Panc1 (cell line): ENCODE measurements at regions not wholly inside any gene's neighbourhood (a gene's known extent, or its start where the extent isn't known, plus 50 kb on each side); places are given as distances from the start of the nearest gene placed in this dataset.

Experiments used
- SIN3A ChIP-seq: IDR thresholded peaks from 2 replicates; pipeline ENCODE4 v1.6.1; 2012; ENCODE audit warnings: low read depth, mild to moderate bottlenecking, low read length, moderate library complexity, borderline replicate concordance; ENCODE audit not compliant: insufficient read depth
- TF ChIP-seq, protein P1 (sequence below), 2 experiments: IDR thresholded peaks; 2 replicates each; pipeline ENCODE4 v1.6.1; 2011 to 2012; ENCODE audit warnings: low read depth in 2 of 2, control low read depth in 1 of 2, low read length in 1 of 2, mild to moderate bottlenecking in 1 of 2, moderate library complexity in 1 of 2; ENCODE audit not compliant: insufficient read depth in 1 of 2
- TF ChIP-seq, protein P2 (sequence below): fragments of 450-650 bp; IDR thresholded peaks from 2 replicates; pipeline ENCODE4 v1.5.1; 2017; ENCODE audit warnings: mild to moderate bottlenecking

DNA sequence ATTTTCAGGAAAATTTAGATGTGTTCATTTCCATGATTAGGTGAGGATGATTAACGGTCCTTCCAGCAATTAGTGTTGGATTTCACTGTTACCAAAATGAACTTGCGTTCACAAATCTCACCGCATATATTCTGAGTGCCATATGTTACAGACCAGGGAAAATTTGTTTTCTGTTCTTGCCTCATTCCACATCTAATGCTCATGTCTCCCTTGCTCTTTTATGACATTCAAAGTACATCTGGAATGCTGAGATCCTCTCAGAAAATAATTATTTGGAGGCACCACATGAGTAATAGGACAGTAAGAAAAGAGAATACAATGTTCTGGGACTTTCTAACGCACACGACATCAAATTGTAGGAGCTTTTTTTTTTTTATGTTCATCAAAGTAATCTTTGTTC, 406.5 kb downstream of the SHISA9 start:
- TF ChIP-seq, protein P1, sequence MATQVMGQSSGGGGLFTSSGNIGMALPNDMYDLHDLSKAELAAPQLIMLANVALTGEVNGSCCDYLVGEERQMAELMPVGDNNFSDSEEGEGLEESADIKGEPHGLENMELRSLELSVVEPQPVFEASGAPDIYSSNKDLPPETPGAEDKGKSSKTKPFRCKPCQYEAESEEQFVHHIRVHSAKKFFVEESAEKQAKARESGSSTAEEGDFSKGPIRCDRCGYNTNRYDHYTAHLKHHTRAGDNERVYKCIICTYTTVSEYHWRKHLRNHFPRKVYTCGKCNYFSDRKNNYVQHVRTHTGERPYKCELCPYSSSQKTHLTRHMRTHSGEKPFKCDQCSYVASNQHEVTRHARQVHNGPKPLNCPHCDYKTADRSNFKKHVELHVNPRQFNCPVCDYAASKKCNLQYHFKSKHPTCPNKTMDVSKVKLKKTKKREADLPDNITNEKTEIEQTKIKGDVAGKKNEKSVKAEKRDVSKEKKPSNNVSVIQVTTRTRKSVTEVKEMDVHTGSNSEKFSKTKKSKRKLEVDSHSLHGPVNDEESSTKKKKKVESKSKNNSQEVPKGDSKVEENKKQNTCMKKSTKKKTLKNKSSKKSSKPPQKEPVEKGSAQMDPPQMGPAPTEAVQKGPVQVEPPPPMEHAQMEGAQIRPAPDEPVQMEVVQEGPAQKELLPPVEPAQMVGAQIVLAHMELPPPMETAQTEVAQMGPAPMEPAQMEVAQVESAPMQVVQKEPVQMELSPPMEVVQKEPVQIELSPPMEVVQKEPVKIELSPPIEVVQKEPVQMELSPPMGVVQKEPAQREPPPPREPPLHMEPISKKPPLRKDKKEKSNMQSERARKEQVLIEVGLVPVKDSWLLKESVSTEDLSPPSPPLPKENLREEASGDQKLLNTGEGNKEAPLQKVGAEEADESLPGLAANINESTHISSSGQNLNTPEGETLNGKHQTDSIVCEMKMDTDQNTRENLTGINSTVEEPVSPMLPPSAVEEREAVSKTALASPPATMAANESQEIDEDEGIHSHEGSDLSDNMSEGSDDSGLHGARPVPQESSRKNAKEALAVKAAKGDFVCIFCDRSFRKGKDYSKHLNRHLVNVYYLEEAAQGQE (IDR thresholded peaks at IDR 0.05; ENCODE audit: insufficient read depth in 1 of 2, low read depth in 2 of 2, low read length in 1 of 2) = no peak
- TF ChIP-seq, protein P2, sequence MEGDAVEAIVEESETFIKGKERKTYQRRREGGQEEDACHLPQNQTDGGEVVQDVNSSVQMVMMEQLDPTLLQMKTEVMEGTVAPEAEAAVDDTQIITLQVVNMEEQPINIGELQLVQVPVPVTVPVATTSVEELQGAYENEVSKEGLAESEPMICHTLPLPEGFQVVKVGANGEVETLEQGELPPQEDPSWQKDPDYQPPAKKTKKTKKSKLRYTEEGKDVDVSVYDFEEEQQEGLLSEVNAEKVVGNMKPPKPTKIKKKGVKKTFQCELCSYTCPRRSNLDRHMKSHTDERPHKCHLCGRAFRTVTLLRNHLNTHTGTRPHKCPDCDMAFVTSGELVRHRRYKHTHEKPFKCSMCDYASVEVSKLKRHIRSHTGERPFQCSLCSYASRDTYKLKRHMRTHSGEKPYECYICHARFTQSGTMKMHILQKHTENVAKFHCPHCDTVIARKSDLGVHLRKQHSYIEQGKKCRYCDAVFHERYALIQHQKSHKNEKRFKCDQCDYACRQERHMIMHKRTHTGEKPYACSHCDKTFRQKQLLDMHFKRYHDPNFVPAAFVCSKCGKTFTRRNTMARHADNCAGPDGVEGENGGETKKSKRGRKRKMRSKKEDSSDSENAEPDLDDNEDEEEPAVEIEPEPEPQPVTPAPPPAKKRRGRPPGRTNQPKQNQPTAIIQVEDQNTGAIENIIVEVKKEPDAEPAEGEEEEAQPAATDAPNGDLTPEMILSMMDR = no peak
- no peak for TF ChIP-seq SIN3A
